Kidney (tissue), 13 donors: ENCODE measurements at regions not wholly inside any gene's neighbourhood (a gene's known extent, or its start where the extent isn't known, plus 50 kb on each side); places are given as distances from the start of the nearest gene placed in this dataset.

Experiments
- DNase-seq, 5 donors: peaks; one replicate each; pipeline ENCODE4 v3.0.0-alpha.2; 2013 to 2020
- FAIRE-seq: peaks from 2 replicates; lab custom pipeline; 2012; peaks lifted over from hg19 to GRCh38; lab: Jason Lieb, UNC
- H3K27ac ChIP-seq, 2 donors: one replicate each; pipeline ENCODE4 v1.7.0; 2013; ENCODE audit warnings: low read depth in 2 of 2, low read length in 2 of 2, inconsistent platforms in 1 of 2
- H3K27me3 ChIP-seq: one replicate; pipeline ENCODE4 v1.7.1; 2013; ENCODE audit warnings: low read length, inconsistent platforms; ENCODE audit not compliant: control insufficient read depth, insufficient read depth
- H3K36me3 ChIP-seq, 3 donors: one replicate each; pipeline versions ENCODE4 v1.7.0 to v1.7.1; 2013; ENCODE audit warnings: low read length in 3 of 3, control low read depth in 1 of 3, inconsistent platforms in 1 of 3; ENCODE audit not compliant: insufficient read depth in 3 of 3, control insufficient read depth in 2 of 3
- H3K4me1 ChIP-seq, 3 donors: one replicate each; pipeline versions ENCODE4 v1.7.0 to v1.7.1; 2013; ENCODE audit warnings: low read length in 3 of 3, inconsistent platforms in 1 of 3, low read depth in 1 of 3; ENCODE audit not compliant: control insufficient read depth in 2 of 3, insufficient read depth in 2 of 3
- H3K4me3 ChIP-seq, 3 donors: one replicate each; pipeline versions ENCODE4 v1.7.0 to v1.8.1; 2013; ENCODE audit warnings: low read length in 3 of 3, control low read depth in 1 of 3, inconsistent platforms in 1 of 3
- H3K9ac ChIP-seq, 3 donors: one replicate each; pipeline versions ENCODE4 v1.7.0 to v1.7.1; 2013; ENCODE audit warnings: low read length in 3 of 3, control low read depth in 1 of 3, inconsistent platforms in 1 of 3
- H3K9me3 ChIP-seq, 3 donors: one replicate each; pipeline versions ENCODE4 v1.7.0 to v1.7.1; 2013; ENCODE audit warnings: low read length in 3 of 3, control low read depth in 1 of 3, inconsistent platforms in 1 of 3; ENCODE audit not compliant: control insufficient read depth in 2 of 3, insufficient read depth in 1 of 3
- intact Hi-C: fragments of 100-400 bp; cut with DNase I; formaldehyde crosslinking; loops from one replicate; pipeline ENCODE4 v1.11.1; 2022
- TF ChIP-seq, protein P1 (sequence below): IDR thresholded peaks from 3 replicates; pipeline ENCODE4 v1.5.1; 2012; ENCODE audit warnings: mild to moderate bottlenecking, moderate library complexity, borderline replicate concordance; ENCODE audit not compliant: insufficient read depth; ENCODE audit errors: extremely low read depth
- donor health status: control.
- donor health status: control.
- donor health status: control.
- donor health status: control.
- donor health status: control.
- donor health status: DM: yes; HTN: yes; CAD: no.
- donor health status: Normal renal cell carcinoma (clear cell type).

DNA sequence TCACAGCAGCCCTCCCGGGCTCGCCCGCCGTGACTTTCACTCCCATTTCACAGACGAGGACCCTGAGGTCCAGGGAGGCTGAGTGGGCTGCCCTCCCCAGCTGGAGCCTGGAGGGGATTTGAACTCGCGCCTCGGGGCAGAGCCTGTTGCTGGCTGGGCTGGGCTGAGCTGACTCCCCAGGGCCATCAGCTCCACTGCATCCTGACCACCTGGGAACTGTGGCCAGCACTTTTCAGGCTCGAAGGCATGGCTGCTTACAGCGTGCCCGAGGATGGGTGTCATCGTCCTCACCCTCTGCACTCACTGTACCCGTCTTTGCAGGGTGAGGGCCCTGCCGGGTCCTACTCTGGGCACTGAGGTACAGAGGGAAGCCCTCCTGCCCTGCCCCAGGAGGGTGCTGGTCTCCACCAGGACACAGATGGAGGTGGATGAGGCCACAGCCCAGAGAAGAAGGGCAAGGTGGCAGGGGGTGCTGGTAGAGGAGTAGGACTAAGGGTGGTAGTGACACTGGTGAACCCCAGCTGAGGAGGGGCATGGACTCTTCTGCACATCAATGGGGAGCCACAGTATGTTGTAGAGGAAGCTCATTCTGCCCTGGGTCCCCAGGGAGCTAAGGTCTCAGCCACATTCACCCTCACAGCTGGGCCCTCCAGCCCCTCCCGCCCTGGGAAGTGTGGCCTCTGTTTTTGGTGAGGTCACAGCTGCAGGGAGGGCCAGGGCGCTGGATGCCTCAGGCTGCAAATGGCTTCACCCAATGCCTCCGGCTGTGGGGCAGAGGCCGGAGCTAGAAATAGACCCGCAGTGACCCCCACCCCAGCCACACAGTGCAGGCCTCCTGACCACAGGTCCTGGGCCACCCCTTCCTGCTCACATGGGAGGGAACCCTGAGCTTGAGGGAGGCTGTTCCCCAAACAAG lies 365.1 kb upstream of the SFSWAP start:
- Histone ChIP-seq H3K27me3 (no peaks in the 10 kb centered on the region), H3K9ac (no peak overlapping the region), H3K36me3 (peaks cover 0 to 4% (median 0%) of the 10 kb centered on the region in 3 donors), H3K4me3 (no peak overlapping the region), H3K27ac (no peak overlapping the region), H3K4me1 (peaks cover 0 to 4% (median 0%) of the 10 kb centered on the region in 3 donors), H3K9me3 (peaks cover 0 to 3% (median 0%) of the 10 kb centered on the region in 3 donors)
- intact Hi-C loops = loop anchor here (2.0 kb wide), 1 partner anchor 277 kb away; no protein-coding TSS in a partner anchor
- DNase-seq = no peak
- TF ChIP-seq, protein P1, sequence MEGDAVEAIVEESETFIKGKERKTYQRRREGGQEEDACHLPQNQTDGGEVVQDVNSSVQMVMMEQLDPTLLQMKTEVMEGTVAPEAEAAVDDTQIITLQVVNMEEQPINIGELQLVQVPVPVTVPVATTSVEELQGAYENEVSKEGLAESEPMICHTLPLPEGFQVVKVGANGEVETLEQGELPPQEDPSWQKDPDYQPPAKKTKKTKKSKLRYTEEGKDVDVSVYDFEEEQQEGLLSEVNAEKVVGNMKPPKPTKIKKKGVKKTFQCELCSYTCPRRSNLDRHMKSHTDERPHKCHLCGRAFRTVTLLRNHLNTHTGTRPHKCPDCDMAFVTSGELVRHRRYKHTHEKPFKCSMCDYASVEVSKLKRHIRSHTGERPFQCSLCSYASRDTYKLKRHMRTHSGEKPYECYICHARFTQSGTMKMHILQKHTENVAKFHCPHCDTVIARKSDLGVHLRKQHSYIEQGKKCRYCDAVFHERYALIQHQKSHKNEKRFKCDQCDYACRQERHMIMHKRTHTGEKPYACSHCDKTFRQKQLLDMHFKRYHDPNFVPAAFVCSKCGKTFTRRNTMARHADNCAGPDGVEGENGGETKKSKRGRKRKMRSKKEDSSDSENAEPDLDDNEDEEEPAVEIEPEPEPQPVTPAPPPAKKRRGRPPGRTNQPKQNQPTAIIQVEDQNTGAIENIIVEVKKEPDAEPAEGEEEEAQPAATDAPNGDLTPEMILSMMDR = no peak
- no peak for FAIRE-seq

DNA sequence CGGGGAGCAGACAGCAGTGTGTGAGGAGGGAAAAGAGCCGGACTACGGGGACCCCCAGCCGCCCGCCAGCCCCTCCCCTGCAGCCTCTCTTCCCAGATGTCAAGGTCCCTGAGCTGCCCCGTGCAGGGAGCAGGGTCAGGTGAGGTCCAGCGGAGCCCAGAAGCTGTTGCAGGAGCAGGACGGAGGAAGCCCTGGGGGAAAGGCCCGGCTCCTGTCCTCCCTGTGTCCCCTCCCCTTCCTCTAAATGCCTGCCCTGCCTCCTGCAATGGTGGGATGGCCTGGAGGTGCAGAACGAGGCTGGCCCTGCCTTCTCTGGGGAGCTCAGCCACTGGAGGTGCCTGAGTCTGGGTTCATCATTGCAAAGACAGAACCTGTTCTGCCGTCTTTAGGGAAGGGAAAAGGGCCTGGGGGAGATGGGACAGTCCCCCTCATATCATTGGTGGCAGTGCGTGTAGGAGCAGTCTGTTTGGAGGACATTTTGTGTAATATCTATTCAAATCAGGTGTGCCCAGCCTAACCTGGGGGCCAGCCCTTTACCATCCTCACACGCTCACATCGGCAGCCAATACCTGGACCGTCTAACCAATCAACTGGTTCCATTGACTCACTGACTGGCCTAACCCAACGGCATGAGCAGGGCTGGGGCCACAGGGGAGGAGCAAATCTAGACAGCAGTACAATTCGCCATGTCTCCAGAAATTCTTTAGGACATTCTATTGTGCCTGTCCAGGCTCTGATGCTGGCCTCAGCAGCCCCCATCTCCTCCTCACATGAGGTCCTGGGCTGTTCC lies 364.1 kb upstream of the SFSWAP start:
- Histone ChIP-seq H3K27me3 (no peaks in the 10 kb centered on the region), H3K27ac (no peak overlapping the region), H3K36me3 (peaks cover 0 to 4% (median 0%) of the 10 kb centered on the region in 3 donors), H3K9me3 (peaks cover 0 to 3% (median 0%) of the 10 kb centered on the region in 3 donors), H3K4me1 (peaks cover 0 to 4% (median 0%) of the 10 kb centered on the region in 3 donors), H3K4me3 (no peak overlapping the region), H3K9ac (no peak overlapping the region)
- peak in 1 of 5 donors; percentile 6 for DNase-seq
- intact Hi-C loops = loop anchor here (2.0 kb wide), 1 partner anchor 276 kb away; no protein-coding TSS in a partner anchor
- no peak for FAIRE-seq
- TF ChIP-seq, protein P1 = no peak

DNA sequence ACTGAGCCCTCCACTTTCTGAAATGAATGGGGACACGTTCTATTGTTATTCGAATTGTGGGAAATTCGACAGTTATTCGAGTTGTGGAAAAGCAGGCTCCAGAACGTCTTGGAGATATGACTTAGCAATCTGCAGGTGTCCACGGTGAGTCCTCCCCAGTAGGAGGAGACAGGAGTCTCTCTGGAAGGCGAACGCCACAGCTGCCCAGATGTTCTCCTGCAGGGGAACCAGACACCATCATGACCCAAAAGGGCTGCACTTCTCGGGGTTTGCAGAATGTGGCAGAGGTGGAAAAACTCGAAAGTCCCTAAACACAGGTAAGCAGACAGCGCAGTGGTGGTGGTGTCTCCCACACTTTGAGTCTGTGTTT lies 363.6 kb upstream of the SFSWAP start:
- TF ChIP-seq, protein P1 = no peak
- Histone ChIP-seq H3K9ac (no peak overlapping the region), H3K9me3 (peaks cover 0 to 3% (median 0%) of the 10 kb centered on the region in 3 donors), H3K4me1 (peaks cover 0 to 4% (median 0%) of the 10 kb centered on the region in 3 donors), H3K36me3 (peaks cover 0 to 4% (median 0%) of the 10 kb centered on the region in 3 donors), H3K4me3 (no peak overlapping the region), H3K27ac (no peak overlapping the region), H3K27me3 (no peaks in the 10 kb centered on the region)
- DNase-seq = no peak
- FAIRE-seq = no peak
- intact Hi-C loops = loop anchor here (2.0 kb wide), 1 partner anchor 275 kb away; no protein-coding TSS in a partner anchor
